HG02884 (cell line): ENCODE measurements at regions not wholly inside any gene's neighbourhood (a gene's known extent, or its start where the extent isn't known, plus 50 kb on each side); places are given as distances from the start of the nearest gene placed in this dataset.

Experiments
- ATAC-seq: cut with Tn5 transposase; IDR thresholded peaks from one replicate; pipeline ENCODE4 v1.9.1; 2021; ENCODE audit warnings: mild to moderate bottlenecking, moderate library complexity; ENCODE audit not compliant: unreplicated experiment

DNA sequence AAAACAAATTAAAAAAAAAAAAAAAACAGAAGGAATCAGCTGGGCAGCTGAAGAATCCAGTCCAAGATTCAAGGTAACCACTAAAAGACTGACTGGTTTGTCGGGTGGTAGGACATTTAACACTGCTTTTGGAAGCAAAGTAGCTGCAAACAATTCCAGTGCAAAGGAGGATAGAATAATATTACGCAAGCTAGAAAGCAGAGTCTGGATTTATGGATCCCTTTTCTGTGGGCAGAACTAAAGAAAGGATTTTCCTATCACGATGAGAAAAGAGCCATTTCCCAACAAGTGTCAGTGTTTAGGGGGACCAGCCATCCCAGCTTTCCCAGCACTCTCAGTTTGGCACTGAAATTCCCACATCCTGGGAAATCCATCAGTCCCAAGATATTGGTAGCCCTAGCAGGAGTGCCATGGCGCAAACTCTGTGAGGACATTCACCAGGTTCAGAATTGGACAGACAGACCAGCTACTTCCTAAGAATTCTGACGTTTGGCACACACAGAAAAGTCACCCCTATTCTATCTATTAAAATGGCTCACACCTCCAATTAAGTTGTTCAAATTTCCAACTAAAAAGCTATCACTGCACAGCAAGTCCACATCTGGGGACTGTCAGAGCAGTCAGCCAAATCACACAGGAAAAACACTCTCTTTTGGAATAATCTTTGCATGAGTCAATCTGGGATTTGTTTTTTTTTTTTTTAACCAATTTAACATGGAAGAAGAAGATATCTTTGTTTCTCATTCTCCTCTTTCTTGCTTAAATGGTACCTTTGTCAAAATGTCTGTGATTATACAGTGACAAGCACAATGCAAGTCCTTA is 356.8 kb upstream of the ARID1B start:
- no peak for ATAC-seq

DNA sequence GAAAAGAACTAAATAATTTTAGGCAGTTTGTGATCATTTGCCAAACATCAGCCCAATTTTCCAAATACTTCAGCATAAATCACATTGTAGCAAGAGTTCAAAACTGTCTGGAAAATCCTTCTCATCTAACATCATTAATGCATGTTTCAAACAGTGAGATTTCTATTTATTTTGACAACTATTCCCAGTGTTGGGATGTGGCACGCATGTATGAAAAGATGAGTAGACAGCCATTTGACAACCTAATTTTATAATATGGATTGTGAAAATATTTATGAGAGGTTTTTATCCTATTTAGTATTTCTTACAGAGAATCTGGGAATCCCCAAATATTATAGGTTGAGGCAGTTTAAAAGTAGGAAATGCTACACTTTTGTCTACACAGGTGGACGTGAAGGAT is 357.6 kb upstream of the ARID1B start:
- ATAC-seq: no peak

DNA sequence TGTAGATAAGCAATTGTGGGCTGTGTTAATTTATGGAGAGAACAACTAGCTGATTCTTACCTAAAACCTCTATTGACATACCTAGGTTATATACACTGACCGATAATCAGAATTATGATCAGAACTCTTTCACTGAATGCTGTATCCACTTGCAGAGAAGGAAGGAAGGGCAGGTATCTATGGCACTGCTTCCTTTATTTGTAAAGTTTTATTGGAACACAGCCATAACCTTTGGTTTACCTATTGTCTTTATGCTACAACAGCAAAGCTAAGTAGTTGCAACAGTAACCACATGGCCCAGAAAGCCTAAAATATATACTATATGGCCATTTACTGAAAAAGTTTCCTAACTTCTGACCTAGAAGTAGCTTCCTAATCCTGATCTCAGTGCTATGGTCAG is 358.9 kb upstream of the ARID1B start:
- ATAC-seq: no peak

DNA sequence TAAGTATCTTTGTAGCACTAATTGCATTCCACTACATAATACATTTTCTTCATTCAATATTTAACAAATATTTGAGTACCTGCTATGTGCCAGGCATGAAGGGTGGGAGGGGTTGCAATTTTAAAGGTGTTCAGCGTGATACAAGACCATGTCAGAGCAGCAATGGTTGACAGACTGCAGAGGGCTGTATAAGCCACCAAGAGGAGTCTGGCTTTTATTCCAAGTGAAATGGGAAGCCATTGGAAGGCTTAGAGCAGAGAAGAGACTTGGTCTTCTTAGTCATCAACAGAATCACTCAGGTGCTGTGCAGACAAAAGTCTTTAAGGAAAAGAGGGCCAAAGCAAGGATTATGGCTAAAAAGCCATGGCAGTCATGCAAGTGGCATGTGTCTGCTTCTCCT is 360.8 kb upstream of the ARID1B start:
- no peak for ATAC-seq

DNA sequence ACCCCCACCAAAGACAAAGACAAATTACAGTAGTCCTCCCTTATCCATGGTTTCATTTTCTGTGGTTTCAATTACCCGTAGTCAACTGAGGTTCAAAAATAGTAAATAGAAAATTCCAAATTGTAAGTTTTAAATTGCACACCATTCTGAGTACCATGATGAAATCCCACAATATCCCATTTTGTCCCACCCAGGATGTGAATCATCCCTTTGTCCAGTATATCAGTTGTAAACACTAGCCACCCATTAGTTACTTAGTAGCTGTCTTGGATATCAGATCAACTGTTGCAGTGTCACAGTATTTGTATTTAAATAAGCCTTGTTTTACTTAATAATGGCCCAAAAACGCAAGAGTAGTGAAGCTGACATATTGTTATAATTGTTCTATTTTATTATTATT is 364.0 kb upstream of the ARID1B start:
- ATAC-seq: no peak

DNA sequence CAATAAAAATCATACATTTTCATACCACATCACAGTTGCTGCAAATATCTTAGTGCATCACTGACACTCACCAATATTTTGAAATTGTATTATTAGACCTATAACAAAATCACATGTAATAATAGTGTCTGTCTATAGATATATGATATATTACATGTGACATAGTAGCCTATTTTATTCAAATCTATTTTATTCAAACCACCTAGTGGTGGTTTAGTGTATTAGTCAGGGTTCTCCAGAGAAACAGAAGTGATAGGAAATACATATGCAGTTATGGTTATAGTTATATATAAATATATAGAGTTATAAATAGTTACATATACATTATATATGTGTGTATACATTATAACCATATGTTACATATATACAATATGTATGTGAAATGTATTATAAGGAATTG is 366.5 kb upstream of the ARID1B start:
- no peak for ATAC-seq

DNA sequence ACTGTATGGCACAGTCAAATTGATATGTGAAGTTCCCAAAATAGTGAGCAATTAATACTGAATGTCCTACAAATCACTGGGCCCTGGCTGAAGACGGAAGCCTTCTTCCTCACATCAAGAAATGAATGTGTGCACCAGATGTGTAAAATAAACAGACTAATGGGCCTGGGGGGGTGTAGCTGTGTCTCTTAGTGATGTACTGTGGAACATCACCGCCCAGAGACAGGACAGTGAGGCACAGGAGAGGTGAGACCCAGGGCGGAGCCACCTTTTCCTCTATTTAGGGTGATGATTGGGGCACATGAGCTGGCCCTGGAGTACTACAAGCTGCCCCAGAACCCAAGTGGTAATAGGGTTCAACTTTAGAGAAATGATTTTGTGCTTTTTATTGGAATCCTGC is 368.5 kb upstream of the ARID1B start:
- ATAC-seq: no peak

DNA sequence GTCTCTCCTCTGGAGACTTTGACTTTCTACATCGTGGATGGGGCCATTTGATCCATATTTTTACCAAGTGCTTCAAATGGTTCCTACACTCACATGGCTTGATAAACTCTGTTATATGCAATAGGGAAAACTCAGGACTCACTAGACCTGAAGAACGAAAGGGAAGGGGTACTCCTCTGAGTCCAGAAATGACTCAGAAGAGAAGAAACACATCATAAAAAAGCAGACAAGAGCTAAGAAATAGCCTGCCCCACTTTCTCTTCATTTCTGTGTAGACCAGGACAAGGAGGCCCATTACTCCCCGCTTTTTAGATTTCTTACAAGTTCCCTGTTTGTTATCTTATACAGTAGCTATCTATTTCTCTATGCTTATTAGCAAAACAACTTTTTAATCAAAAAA is 369.8 kb upstream of the ARID1B start:
- no peak for ATAC-seq

DNA sequence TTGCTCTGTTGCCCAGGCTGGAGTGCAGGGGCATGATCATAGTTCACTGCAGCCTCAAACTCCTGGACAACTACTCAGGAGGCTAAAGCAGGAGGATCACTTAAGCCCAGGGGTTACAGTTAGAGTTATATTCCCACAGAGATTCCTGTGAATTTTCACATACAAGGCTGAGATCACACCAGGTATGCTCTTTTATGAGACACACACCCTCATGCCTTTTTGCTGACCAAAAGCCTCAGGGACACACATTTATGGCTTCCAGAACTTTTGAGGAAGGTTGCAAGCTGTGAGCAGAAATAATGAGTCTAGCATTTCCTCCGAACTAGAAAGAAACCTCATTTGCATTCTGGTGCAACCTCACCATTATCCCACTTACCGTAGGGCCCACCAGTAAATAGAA is 370.5 kb upstream of the ARID1B start:
- ATAC-seq: no peak

DNA sequence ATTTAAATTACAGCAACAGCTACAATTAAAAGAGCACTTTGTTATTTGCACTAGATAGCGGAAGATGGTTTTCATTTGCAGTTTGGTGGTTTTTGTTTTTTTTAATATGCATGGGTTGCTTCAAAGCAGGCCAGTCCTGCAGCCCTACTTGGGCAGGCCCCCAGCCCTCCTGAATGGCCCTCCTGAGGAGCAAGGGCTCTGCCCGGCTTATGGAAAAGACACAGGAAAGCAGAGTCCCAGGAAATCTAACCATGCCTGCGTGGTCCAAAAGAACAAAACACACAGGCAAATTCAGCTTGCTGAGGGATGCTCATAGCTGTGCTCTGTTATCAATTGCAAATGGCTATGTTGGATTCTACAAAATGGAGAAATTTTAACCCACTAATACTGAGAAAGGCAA is 371.1 kb upstream of the ARID1B start:
- ATAC-seq: no peak

DNA sequence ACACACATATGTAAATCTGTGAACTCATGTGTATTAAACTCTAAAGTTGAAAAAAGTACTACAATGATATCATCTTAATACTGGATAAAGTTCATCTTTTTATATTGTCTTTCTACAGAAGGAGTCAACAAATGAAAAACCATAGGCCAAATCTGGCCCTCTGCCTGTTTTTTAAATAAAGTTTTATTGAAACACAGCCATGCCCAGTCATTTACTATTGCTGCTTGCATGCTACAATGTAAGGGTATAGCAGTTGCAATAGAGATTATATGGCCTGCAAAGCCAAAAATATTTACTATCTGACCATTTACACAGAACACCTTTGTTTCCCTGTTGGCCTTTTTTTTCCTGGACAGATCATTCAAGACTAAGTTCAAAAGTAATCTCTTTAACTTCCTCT is 374.6 kb upstream of the ARID1B start:
- ATAC-seq: no peak

DNA sequence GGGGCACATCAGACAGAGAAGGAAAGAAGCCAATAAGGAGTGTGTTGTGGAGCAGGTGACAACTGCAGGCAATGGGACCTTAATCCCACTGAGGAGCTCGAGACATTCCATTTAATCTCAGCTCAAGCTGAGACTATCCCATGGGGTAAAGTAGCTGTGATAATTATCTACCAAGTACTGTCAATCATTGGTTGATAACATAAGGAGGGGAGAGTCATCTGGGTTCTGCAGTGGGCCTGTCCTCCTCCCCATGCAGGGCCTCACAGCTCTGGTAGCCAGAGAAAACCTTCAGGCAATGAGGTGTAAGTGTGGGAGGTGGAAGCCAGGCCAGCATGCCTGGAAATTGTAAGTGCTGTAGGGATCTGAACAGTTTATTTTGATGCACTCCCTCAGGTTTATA is 375.0 kb upstream of the ARID1B start:
- no peak for ATAC-seq

DNA sequence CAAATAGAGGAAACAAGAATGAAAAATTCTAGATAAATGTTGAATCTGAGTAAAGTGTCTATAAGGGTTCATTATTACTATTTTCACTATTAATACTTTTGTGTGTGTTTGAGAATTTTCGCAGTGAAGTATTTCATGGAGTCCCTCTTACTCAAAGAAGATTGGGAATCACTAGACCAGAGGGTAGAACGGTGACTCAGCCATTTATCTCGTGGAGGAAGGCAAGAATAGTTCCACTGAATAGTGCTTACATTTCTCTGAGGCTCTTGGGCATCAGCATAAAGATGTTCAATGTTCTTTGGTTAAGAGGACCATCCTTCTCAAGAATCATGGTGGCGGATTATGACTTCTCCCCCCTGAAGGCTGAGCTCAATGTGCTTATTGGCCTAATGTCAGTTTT is 376.7 kb upstream of the ARID1B start:
- no peak for ATAC-seq

DNA sequence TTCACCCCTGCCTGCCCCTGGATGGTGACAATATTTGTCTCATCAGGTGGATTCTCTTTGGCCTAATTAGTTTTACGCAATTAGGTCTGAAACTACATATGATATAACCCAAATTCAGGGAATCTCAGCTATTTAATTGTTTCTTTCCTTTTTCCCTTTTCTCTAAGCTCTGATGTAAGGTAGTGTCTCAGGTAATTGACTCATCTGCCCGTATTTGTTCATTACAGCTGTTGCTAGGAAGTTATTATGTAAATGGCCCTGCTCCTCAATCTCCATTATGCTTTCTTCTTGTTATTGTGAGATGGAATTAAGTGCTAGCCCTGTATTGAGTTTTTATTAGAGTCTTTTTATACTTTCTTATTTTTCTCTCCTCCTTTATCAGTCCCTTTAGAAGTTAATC is 378.2 kb upstream of the ARID1B start:
- ATAC-seq: no peak

DNA sequence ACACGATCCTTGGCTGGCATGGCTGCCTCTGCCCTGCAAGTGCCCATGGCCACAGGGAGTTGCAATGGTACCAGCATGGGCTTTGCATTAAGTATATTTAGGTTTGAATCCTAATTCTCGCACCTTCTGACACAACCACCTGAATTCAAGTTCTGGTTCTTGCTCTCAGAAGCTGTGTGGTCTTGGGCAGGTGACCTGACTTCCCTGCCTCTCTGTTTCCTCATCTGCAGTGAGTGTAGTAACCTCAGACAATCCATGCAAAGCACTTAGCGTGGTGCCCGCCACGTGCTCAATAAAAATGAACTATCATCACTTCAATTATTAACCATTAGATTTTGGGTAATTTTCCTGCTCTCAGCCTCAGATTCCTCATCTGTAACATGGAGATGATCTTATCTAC is 378.8 kb upstream of the ARID1B start:
- ATAC-seq: no peak

DNA sequence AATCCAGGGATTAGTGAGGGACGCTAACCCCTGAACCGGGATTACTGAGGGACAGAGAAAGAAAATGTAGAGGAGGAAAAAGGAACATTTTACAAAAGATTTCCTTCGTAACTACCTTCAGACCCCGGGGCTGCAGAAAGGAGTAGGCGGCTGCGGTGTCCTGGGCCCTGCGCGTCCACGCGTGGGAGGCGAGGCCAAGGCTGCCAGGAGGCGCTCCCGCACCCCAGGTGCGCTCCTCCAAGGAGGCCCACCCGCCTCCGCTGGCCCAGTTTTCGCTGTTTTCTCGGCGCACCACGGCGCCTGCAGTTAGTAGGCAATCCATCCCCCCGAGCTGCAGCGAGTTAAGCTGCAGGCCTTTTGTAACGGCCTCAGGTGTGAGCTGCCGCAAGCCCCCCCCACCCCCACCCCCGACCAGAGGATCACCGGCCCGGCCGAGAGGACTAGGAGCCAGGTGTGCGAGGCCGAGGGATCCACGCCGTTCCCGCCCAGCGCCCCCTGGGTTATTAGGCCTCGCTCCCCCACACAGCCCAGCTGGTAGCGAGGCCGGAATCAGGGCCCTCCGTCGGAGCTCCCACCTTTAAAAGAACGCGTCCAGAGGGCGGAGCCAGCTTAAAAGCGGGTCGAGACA is 380.3 kb upstream of the ARID1B start:
- no peak for ATAC-seq

DNA sequence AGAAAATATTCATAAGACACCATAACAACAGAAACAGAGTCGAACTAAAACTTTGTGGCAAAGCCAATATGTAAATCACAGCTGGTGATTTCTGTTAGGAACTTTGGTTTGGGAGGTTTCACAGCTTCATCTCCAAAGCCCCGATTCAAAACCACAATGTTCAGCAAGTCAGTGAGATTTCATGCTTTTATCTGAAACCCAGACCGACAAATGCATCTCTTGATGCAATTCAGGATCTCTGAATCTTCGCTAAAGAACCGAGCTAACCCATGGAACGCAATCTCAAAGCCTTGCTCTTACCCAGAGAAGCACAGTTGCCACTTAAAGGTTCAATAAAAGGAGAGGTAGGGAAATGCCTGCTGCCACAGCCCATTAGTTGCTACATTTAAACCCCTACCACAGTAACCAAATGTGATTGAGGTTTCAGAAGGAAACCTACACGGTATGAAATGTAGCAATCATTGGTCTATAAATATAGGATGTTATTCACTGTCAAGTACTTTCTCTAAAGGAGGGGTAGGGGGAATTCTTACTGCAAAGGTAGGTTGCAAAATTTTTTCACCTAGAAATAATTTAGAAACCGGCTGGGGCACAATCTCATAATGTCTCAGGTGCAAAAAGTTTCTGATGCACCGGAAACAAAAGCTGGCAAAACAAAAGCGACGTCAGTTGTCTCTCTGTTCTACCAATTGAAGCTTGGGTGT is 381.0 kb upstream of the ARID1B start:
- ATAC-seq: peak; percentile 72

DNA sequence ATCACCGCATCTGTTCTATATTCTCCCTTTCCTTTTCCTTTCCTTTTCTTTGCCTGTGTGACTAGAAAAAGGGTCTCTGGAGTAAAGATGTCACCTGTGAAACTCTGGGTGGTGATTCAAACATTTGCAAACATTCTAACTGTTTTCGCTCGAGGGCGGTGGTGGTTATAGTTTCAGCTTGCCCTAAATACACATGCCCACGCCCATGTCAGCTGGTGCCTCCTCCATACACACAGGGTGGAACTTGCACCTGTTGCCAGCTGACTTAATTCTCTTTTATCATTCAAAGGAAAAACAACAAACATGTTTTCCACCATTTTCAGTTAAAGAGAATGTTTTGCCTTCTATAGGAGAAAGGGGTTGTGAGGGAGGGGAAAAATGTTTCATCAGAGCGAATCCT is 381.9 kb upstream of the ARID1B start:
- peak; percentile 36 for ATAC-seq

DNA sequence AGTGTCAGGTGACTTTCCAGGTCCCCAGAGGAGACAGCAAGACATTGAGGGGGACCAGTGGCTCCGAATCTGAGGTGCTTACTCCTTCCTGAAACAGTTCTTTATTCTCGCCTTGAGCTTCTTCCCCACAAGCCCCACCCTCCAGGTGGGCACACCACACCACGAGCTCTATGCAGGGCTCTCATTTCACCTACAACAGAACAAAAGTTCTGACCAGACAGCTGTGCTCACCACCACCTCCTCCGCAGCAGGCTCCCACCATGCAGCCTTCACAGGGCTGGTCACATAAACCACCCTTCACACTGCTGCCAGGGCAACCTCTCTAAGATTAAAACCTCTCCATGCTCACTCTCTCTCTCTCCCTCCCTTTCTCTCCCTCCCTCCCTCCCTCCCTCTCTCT is 384.5 kb upstream of the ARID1B start:
- no peak for ATAC-seq

DNA sequence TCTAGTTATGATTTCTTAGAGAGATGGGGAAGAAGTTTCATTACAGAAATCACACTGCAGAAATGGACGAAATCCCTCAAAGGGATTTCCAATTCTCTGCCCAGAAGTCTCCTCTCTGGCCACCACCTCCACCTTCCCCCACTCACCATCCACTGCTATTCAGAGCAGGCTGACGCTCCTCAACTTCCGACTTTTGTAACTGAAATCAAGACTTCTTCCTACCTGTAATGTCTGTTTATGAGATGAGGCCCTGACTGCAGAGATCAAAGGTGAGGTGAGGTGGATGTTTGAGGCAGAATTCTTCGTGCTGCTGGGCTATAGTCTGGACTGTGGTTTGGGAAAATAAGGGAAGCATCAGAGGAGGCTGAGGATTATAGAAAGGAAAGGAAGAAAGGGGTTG is 385.2 kb upstream of the ARID1B start:
- no peak for ATAC-seq

DNA sequence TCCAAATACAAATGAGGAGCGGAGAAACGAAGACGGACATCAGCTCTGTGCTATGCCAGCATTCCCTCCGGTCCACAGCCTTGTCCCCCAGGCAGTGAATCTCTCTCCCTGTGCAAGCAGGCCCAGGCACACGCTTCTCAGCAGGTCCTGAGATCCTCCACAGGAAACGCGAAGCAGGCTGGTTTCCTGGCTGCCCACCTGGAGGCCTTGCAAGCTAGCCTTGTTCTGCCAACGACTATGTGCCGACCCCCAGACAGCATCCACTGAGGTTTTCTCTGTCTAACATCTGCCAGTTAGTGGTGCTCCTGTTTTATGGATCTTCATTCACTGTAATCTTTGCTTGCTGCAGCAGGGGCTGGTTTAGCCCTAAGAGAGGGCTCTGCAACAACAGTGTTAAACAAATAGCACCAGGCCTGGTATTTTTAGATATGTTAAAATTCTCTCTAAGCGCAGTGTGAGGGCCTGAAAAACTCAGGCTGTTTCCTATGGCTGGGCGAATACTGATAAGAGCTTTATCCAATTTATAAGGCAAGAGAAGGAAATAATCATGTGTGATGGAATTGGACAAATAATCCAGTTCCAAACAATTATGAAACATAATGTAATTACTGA is 386.0 kb upstream of the ARID1B start:
- ATAC-seq: no peak

DNA sequence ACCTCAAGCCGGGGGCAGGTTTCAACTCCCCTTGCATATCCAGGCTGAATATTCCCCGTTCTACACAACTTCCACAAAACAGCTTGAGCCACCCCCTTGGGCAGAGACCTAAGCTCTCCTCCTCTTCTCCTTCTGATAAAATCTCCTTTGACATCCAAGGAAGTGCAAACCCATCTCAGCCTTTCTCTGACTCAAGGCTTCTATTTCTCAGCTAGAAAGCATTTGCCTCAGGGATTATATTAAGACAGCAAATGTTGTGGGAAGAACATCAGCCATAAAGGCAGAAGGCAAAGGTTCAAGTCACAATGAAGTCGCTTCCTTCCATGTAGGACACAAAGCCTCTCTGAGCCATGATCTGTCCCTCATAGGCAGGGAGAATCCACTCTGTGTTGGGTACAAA is 386.6 kb upstream of the ARID1B start:
- no peak for ATAC-seq
